ENCODE measurements at regions not wholly inside any gene's neighbourhood (a gene's known extent, or its start where the extent isn't known, plus 50 kb on each side); places are given as distances from the start of the nearest gene placed in this dataset.

DNA sequence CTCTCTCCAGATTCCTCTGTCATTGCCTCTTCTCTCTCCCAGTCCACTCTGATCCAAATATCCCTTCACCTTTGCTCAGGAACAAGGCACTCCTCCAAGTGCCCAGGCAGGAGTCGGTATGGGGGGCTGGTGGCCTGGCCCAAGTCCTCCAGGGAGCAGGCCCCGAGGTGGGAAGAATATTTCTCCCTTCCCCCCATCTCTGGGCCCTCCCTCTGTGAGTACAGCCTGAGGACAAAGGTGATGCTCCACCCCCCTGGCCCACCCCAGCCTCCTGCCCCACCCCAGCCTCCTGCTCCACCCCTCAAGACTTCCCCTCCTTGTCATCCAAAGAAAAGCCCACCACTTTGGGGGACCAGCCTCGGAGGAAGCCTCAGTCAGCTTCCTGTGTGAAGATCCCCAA, 96.9 kb downstream of the NCR2 start:
- no peak for TF ChIP-seq CTCF (IDR thresholded peaks at IDR 0.05; ENCODE audit: control extremely low read depth, extremely low read depth)
- H3K9ac ChIP-seq (ENCODE audit: insufficient read depth in 1 of 2, low read length in 2 of 2): no peak overlapping the region
- ATAC-seq (ENCODE audit: insufficient read depth, low FRiP score) (no peak), DNase-seq (no peak)
- H3K27ac ChIP-seq (ENCODE audit: low read depth in 1 of 2, low read length in 1 of 2): no peak overlapping the region
- H3K36me3 ChIP-seq (ENCODE audit: control insufficient read depth in 4 of 4, insufficient read depth in 4 of 4, low read length in 4 of 4): no peaks in the 10 kb centered on the region
- peaks cover 0 to under 1% (median 0%) of the 10 kb centered on the region in 3 donors for H3K27me3 ChIP-seq (ENCODE audit: control insufficient read depth in 3 of 3, insufficient read depth in 3 of 3, low read length in 2 of 3)
- peaks cover 0 to 21% (median 9%) of the 10 kb centered on the region in 5 donors for H3K4me1 ChIP-seq (ENCODE audit: control insufficient read depth in 5 of 5, insufficient read depth in 5 of 5, low read length in 5 of 5)
- WGBS, 2 donors: 51 to 60% methylated on average over 3 of the region's 3 CpGs
- peaks cover 0 to 3% (median 0%) of the 10 kb centered on the region in 4 donors for H3K9me3 ChIP-seq (ENCODE audit: control insufficient read depth in 4 of 4, insufficient read depth in 3 of 4, low read length in 3 of 4)
- H3K4me3 ChIP-seq: no peak overlapping the region

DNA sequence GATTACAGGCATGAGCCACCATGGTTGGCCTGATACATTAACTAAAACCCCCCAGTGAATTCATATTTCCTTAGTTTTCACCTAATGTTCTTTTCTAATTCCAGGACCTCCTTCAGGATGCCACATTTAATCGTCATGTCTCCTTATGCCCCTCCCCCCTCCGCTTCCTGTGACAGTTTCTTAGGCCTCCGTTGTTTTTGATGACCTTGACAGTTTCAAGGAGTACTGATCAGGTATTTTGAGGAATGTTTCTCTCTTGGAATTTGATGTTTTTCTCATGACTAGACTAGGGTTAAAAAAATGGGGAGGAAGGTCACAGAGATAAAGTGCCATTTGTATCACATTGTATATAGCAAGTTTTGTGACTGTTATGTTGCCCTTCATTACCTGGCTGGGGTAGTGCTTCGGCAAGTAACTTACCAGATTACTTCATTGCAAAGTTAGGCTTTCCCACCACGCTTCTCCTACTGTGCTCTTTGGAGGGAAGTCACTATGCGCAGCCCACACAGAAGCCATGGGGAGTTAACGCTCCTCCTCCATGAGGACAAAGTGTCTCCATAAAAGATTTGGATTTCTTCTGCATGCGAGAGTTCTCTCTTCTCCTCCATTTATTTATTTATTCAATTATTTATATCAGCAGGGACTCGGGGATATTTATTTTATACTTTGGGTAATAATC, 99.5 kb downstream of the NCR2 start:
- H3K27ac ChIP-seq (ENCODE audit: low read depth in 1 of 2, low read length in 1 of 2): no peak overlapping the region
- H3K27me3 ChIP-seq (ENCODE audit: control insufficient read depth in 3 of 3, insufficient read depth in 3 of 3, low read length in 2 of 3): no peaks in the 10 kb centered on the region
- no peaks in the 10 kb centered on the region for H3K36me3 ChIP-seq (ENCODE audit: control insufficient read depth in 4 of 4, insufficient read depth in 4 of 4, low read length in 4 of 4)
- peaks cover 0 to 2% (median under 1%) of the 10 kb centered on the region in 5 donors for H3K4me1 ChIP-seq (ENCODE audit: control insufficient read depth in 5 of 5, insufficient read depth in 5 of 5, low read length in 5 of 5)
- ATAC-seq (ENCODE audit: insufficient read depth, low FRiP score) (no peak), DNase-seq (no peak)
- H3K4me3 ChIP-seq: no peak overlapping the region
- TF ChIP-seq CTCF (IDR thresholded peaks at IDR 0.05; ENCODE audit: control extremely low read depth, extremely low read depth): no peak
- WGBS, 2 donors: 74 to 75% methylated on average over 9 of the region's 9 CpGs
- peaks cover 0 to 2% (median 0%) of the 10 kb centered on the region in 4 donors for H3K9me3 ChIP-seq (ENCODE audit: control insufficient read depth in 4 of 4, insufficient read depth in 3 of 4, low read length in 3 of 4)
- H3K9ac ChIP-seq (ENCODE audit: insufficient read depth in 1 of 2, low read length in 2 of 2): no peak overlapping the region

DNA sequence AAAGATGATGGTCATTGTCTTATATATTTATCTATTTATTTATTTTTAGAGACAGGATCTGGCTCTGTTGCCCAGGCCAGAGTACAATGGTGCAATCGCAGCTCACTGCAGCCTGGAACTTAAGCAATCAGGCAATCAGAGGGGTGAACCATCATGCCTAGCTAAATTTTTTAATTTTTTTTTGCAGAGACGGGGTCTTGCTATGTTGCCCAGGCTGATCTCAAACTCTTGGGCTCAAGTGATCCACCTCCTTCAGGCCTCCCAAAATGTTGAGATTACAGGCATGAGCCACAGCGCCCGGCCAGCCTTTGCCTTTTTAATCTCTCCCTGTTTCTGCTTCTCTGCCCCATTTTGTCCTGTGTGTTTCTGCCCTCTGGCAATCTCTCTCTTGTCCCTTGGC, 102.2 kb downstream of the NCR2 start:
- H3K27ac ChIP-seq (ENCODE audit: low read depth in 1 of 2, low read length in 1 of 2): no peak overlapping the region
- no peak for DNase-seq
- H3K36me3 ChIP-seq (ENCODE audit: control insufficient read depth in 4 of 4, insufficient read depth in 4 of 4, low read length in 4 of 4): no peaks in the 10 kb centered on the region
- H3K27me3 ChIP-seq (ENCODE audit: control insufficient read depth in 3 of 3, insufficient read depth in 3 of 3, low read length in 2 of 3): no peaks in the 10 kb centered on the region
- no peak for TF ChIP-seq CTCF (IDR thresholded peaks at IDR 0.05; ENCODE audit: control extremely low read depth, extremely low read depth)
- H3K9ac ChIP-seq (ENCODE audit: insufficient read depth in 1 of 2, low read length in 2 of 2): no peak overlapping the region
- no peak overlapping the region for H3K4me3 ChIP-seq
- peaks cover 0 to 11% (median 8%) of the 10 kb centered on the region in 5 donors for H3K4me1 ChIP-seq (ENCODE audit: control insufficient read depth in 5 of 5, insufficient read depth in 5 of 5, low read length in 5 of 5)
- no peak for ATAC-seq (ENCODE audit: insufficient read depth, low FRiP score)
- WGBS, 2 donors: 91 to 96% methylated on average over 4 of the region's 4 CpGs
- peaks cover 0 to 2% (median 0%) of the 10 kb centered on the region in 4 donors for H3K9me3 ChIP-seq (ENCODE audit: control insufficient read depth in 4 of 4, insufficient read depth in 3 of 4, low read length in 3 of 4)

GRCh38 chr6:41438746-41439145, 103.3 kb downstream of the NCR2 start:
- 93 to 97% methylated on average over 1 of the region's 1 CpG for WGBS, 2 donors
- H3K36me3 ChIP-seq (ENCODE audit: control insufficient read depth in 4 of 4, insufficient read depth in 4 of 4, low read length in 4 of 4): no peaks in the 10 kb centered on the region
- DNase-seq (no peak), ATAC-seq (ENCODE audit: insufficient read depth, low FRiP score) (no peak)
- TF ChIP-seq CTCF (IDR thresholded peaks at IDR 0.05; ENCODE audit: control extremely low read depth, extremely low read depth): no peak
- peaks cover 0 to 2% (median 0%) of the 10 kb centered on the region in 4 donors for H3K9me3 ChIP-seq (ENCODE audit: control insufficient read depth in 4 of 4, insufficient read depth in 3 of 4, low read length in 3 of 4)
- no peak overlapping the region for H3K27ac ChIP-seq (ENCODE audit: low read depth in 1 of 2, low read length in 1 of 2)
- no peak overlapping the region for H3K4me3 ChIP-seq
- H3K27me3 ChIP-seq (ENCODE audit: control insufficient read depth in 3 of 3, insufficient read depth in 3 of 3, low read length in 2 of 3): no peaks in the 10 kb centered on the region
- no peak overlapping the region for H3K9ac ChIP-seq (ENCODE audit: insufficient read depth in 1 of 2, low read length in 2 of 2)
- H3K4me1 ChIP-seq (ENCODE audit: control insufficient read depth in 5 of 5, insufficient read depth in 5 of 5, low read length in 5 of 5): peaks cover 0 to 21% (median 9%) of the 10 kb centered on the region in 5 donors
